GM13977 (cell line): ENCODE measurements at regions not wholly inside any gene's neighbourhood (a gene's known extent, or its start where the extent isn't known, plus 50 kb on each side); places are given as distances from the start of the nearest gene placed in this dataset.

Experiments
- DNase-seq: peaks from one replicate; pipeline ENCODE4 v3.0.0; 2012; ENCODE audit warnings: low spot score
- in situ Hi-C: fragments of 300-500 bp; cut with MboI; formaldehyde crosslinking; loops from one replicate; pipeline ENCODE4 v1.12.0; 2022; ENCODE audit warnings: low sequenced_read_pairs, low pct_unique_long_range_greater_than_20kb, mixed read lengths, inconsistent platforms; ENCODE audit not compliant: unreplicated experiment
- TF ChIP-seq, protein P1 (sequence below): IDR thresholded peaks from 2 replicates; pipeline ENCODE4 v1.5.1; 2012; ENCODE audit warnings: mild to moderate bottlenecking, control low read depth; ENCODE audit not compliant: insufficient read depth; ENCODE audit errors: extremely low read depth, missing control alignments

DNA sequence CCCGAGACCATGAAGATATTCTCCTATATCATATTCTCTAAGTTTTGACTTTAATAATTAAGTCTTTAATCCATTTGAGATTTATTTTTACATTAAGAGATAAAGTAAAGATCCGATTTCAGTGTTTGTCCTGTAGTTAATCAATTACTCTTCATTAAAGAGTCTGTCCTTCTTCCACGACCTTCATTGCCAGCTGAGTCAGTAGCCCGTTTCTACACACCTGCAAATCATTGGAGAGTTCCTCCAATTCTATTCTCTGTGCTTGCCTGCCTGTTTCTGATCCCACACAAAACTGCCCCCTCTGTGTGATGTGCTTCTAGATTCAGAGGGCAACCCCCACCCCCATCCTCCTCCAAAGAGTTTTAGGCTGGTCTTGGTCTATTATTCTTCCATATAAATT lies 119.2 kb downstream of the KCNF1 start:
- DNase-seq: no peak
- in situ Hi-C loops: no loop called here
- TF ChIP-seq, protein P1, sequence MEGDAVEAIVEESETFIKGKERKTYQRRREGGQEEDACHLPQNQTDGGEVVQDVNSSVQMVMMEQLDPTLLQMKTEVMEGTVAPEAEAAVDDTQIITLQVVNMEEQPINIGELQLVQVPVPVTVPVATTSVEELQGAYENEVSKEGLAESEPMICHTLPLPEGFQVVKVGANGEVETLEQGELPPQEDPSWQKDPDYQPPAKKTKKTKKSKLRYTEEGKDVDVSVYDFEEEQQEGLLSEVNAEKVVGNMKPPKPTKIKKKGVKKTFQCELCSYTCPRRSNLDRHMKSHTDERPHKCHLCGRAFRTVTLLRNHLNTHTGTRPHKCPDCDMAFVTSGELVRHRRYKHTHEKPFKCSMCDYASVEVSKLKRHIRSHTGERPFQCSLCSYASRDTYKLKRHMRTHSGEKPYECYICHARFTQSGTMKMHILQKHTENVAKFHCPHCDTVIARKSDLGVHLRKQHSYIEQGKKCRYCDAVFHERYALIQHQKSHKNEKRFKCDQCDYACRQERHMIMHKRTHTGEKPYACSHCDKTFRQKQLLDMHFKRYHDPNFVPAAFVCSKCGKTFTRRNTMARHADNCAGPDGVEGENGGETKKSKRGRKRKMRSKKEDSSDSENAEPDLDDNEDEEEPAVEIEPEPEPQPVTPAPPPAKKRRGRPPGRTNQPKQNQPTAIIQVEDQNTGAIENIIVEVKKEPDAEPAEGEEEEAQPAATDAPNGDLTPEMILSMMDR: no peak

DNA sequence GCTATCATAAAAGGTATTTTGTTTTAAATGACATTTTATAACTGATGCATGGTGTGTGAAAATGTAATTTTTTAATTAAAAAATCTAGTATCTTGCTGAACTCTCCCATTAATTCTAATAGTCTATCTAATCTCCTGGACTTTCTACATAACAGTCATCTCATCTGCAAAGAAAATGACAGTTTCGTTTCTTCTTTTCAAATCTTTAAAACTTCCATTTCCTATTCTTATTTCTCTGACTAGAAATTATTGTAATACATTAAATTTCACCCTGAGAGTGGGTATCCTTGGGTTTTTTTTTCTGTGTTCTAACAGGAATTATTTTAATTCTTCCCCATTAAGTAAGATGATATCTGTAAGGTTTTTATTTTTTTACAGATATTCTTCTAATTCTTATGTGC lies 120.1 kb downstream of the KCNF1 start:
- in situ Hi-C loops: no loop called here
- TF ChIP-seq, protein P1: no peak
- DNase-seq: no peak

DNA sequence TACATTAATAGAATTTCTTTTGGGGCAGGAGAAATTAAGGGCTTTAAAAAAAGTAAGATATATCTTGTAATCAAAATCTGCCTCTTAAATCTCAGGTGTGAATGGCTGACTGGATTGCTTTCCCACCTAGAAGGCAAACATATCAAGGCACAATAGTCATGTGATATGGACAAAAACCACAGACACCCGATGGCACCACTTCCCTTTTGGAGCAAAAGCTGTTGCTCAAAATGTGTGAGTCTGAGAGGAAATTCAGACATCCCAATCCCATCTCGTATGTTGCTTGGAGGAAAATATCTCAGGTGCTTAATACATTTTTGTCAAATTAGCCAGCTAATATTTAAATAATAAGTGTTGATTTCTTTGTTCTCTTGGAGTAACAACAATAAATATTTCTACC lies 120.7 kb downstream of the KCNF1 start:
- no peak for DNase-seq
- TF ChIP-seq, protein P1: no peak
- in situ Hi-C loops: no loop called here

DNA sequence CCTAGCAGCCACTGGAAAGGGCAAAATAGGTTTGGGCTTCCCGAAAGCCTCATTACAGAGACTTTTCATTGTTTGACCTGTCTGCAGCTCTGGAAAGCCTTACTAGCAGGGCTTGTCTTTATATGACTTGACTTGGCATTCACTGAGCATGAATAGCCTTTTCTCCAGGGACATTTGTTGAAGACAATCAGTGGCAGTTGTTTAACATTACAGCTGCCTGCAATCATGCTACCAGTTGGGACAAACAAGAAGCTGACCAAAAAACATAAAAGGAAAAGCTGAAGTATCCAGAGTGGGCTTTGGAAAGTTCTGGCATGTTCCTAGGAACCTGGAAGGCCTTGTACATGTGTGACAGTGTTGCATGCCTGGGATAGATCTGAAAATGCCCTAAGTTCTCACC lies 121.4 kb downstream of the KCNF1 start:
- TF ChIP-seq, protein P1: no peak
- no peak for DNase-seq
- in situ Hi-C loops: no loop called here

DNA sequence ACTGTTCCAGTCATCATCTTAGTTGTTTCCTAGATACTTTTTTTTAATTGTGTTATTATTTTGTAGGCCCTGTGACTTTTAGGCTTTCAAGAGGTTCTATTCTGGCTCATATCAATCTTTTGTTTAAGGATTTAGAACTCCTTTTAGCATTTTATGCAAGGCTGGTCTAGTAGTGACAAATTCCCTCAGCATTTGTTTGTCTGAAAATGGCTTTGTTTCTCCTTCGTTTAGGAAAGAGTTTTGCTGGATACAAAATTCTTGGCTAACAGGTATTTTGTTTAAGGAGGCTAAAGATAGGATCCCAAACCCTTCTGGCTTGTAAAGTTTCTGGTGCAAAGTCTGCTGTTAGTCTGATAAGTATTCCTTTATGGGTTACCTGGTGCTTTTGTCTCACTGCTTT lies 116.6 kb upstream of the SLC66A3 start:
- no peak for DNase-seq
- in situ Hi-C loops: no loop called here
- TF ChIP-seq, protein P1: no peak

DNA sequence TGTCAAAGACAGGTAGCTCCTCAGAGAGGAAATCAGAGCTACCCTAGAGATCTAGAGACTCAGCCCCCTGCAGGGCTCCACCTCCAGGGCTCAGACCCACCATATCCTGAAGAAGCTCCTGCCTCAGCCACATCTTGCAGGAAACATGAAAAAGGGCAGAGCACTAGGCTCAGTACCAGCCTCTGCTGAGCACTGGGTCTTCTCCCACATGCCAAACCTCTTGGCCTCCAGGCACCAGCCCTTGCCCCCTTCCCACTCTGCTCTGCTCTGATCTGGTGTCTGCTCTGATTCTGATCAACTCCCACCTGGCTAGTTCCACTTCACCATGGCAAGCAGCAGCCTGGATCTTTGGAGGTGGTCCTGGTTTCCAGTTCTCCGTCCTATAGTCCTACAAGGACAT lies 114.3 kb upstream of the SLC66A3 start:
- in situ Hi-C loops: no loop called here
- TF ChIP-seq, protein P1: no peak

DNA sequence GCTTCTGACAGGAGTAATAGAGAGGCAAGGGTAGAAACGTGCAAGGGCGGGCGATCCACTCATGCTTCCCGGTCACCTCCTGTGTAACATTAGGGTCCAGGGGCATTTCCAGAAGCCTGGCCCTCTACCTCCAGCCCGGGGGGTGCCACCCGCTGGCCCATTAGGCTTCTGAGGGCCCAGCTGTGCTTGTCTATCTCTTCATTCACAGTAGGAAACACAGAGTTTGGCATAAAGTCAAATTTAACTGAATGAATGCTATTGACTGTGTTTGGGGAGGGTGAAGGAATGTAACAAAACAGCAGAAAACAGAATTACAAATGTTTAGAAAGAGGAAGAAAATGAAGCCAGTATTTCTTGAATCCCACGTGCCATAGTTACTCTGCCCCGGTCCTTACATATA lies 112.4 kb upstream of the SLC66A3 start:
- TF ChIP-seq, protein P1: no peak
- DNase-seq: no peak
- in situ Hi-C loops: no loop called here

More for the DNA sequence above, 114.3 kb upstream of the SLC66A3 start:
- no peak for DNase-seq
